ENCODE measurements at regions not wholly inside any gene's neighbourhood (a gene's known extent, or its start where the extent isn't known, plus 50 kb on each side); places are given as distances from the start of the nearest gene placed in this dataset.

- no peak for TF ChIP-seq RERE (CRISPR knock-in tag; IDR thresholded peaks at IDR 0.05; ENCODE audit: borderline replicate concordance)
These were observed 573.8 kb downstream of the POM121L12 start (continued) for GRCh38 chr7:53609185-53609584.

- no peaks in the 10 kb centered on the region for H4K20me1 ChIP-seq (replicated peaks; ENCODE audit: control insufficient read depth, insufficient read depth, low read length)
- H3K36me3 ChIP-seq (ENCODE audit: control insufficient read depth, insufficient read depth, low read length), result no peaks in the 10 kb centered on the region
- DNase-seq (ENCODE audit: extremely low read depth in 1 of 4, low spot score in 3 of 4) (no peak), ATAC-seq (no peak), FAIRE-seq (no peak)
- no peaks in the 10 kb centered on the region for H3K79me2 ChIP-seq (ENCODE audit: control insufficient read depth, insufficient read depth, low read length)
- no peaks in the 10 kb centered on the region for H3K4me1 ChIP-seq (replicated peaks in 1 of 2; ENCODE audit: control insufficient read depth in 2 of 2, insufficient read depth in 2 of 2, low read length in 2 of 2)
- no peak overlapping the region for H3K4me3 ChIP-seq
- CTCF ChIA-PET (ENCODE audit: low intra/inter-chr PET ratio), result no interaction called here
- no TSS peak for BruUV-seq (replicated peaks)
- H3K9ac ChIP-seq (ENCODE audit: insufficient read depth in 1 of 2, low read depth in 2 of 2, low read length in 2 of 2), result no peak overlapping the region
- no peaks in the 10 kb centered on the region for H3K9me3 ChIP-seq (replicated peaks; ENCODE audit: control insufficient read depth, insufficient read depth, low read depth, low read length)
- H3K4me2 ChIP-seq (ENCODE audit: insufficient read depth, low read length), result no peak overlapping the region
- intact Hi-C loops (cut with micrococcal nuclease), result no loop called here
- H3K27ac ChIP-seq (ENCODE audit: extremely low read depth, low read depth, low read length), result no peak overlapping the region
- no peaks in the 10 kb centered on the region for H3K9me1 ChIP-seq (ENCODE audit: control insufficient read depth, insufficient read depth, low read length)
- POLR2A ChIA-PET, result no interaction called here
- in situ Hi-C loops (cut with MboI), result no loop called here
- WGBS (ENCODE audit: insufficient coverage, low coverage, missing lambda C conversion rate), result 0% methylated on average over 3 of the region's 3 CpGs
- H3K27me3 ChIP-seq (ENCODE audit: control insufficient read depth in 2 of 2, insufficient read depth in 2 of 2, low read length in 2 of 2), result no peaks in the 10 kb centered on the region
- H2AFZ ChIP-seq (ENCODE audit: low read depth, low read length), result no peak overlapping the region
- no peak for TF ChIP-seq RBM25 (IDR thresholded peaks at IDR 0.05; ENCODE audit: low read depth, low read length, severe bottlenecking)
- no peak for TF ChIP-seq TBP (optimal IDR thresholded peaks at IDR 0.05; ENCODE audit: low read depth, low read length)
- TF ChIP-seq ETS2 (tag; IDR thresholded peaks at IDR 0.05; ENCODE audit: borderline replicate concordance, poor library complexity, severe bottlenecking), result no peak
- no peak for TF ChIP-seq ELF4 (CRISPR knock-in tag; IDR thresholded peaks at IDR 0.05)
- TF ChIP-seq RFX7 (CRISPR knock-in tag; IDR thresholded peaks at IDR 0.05), result no peak
- no peak for TF ChIP-seq ZNF197 (CRISPR knock-in tag; IDR thresholded peaks at IDR 0.05; ENCODE audit: low read depth)
- TF ChIP-seq RHOXF2B (CRISPR knock-in tag; conservative IDR thresholded peaks at IDR 0.05), result no peak
- no peak for TF ChIP-seq IRF1 (CRISPR knock-in tag; IDR thresholded peaks at IDR 0.05; ENCODE audit: borderline replicate concordance)
These were observed 575.6 kb downstream of the POM121L12 start for GRCh38 chr7:53611043-53611442.
